HG03280 (cell line): ENCODE measurements at regions not wholly inside any gene's neighbourhood (a gene's known extent, or its start where the extent isn't known, plus 50 kb on each side); places are given as distances from the start of the nearest gene placed in this dataset.
"Not testable (repeated sequence)": the region's sequence is repeated elsewhere in the genome, so short reads cannot be mapped to it uniquely, and the experiment has no call there.

Experiments used
- ATAC-seq: cut with Tn5 transposase; IDR thresholded peaks from one replicate; pipeline ENCODE4 v1.9.1; 2021; ENCODE audit warnings: mild to moderate bottlenecking, moderate library complexity; ENCODE audit not compliant: unreplicated experiment

GRCh38 chr7:12974451-12975166 is 287.2 kb downstream of the ARL4A start:
- no peak for ATAC-seq

GRCh38 chr7:12975412-12975811 is 288.0 kb downstream of the ARL4A start:
- ATAC-seq, result no peak

- ATAC-seq, result no peak
These were observed 291.7 kb downstream of the ARL4A start for GRCh38 chr7:12979181-12979580.

- ATAC-seq, result no peak
These were observed 294.7 kb downstream of the ARL4A start for GRCh38 chr7:12982178-12982577.

GRCh38 chr7:12984117-12984516 is 296.7 kb downstream of the ARL4A start:
- no peak for ATAC-seq

- ATAC-seq, result no peak
These were observed 297.8 kb downstream of the ARL4A start for GRCh38 chr7:12985228-12985627.

- ATAC-seq, result no peak
These were observed 298.3 kb downstream of the ARL4A start for GRCh38 chr7:12985752-12986151.

- ATAC-seq, result no peak
These were observed 299.8 kb downstream of the ARL4A start for GRCh38 chr7:12987238-12987637.

- no peak for ATAC-seq
These were observed 303.0 kb downstream of the ARL4A start for GRCh38 chr7:12990440-12990839.

GRCh38 chr7:12993025-12993424 is 305.6 kb downstream of the ARL4A start:
- ATAC-seq, result no peak

GRCh38 chr7:12995912-12996469 is 308.6 kb downstream of the ARL4A start:
- ATAC-seq, result no peak

GRCh38 chr7:13007331-13007730 is 319.9 kb downstream of the ARL4A start:
- ATAC-seq, result no peak

- ATAC-seq, result no peak
These were observed 322.1 kb downstream of the ARL4A start for GRCh38 chr7:13009517-13009916.

GRCh38 chr7:13014011-13014410 is 326.6 kb downstream of the ARL4A start:
- no peak for ATAC-seq

- ATAC-seq, result no peak
These were observed 328.7 kb downstream of the ARL4A start for GRCh38 chr7:13016036-13016581.

GRCh38 chr7:13016592-13017332 is 329.3 kb downstream of the ARL4A start:
- no peak for ATAC-seq

- ATAC-seq, result no peak
These were observed 330.0 kb downstream of the ARL4A start for GRCh38 chr7:13017333-13017857.

- ATAC-seq, result no peak
These were observed 330.4 kb downstream of the ARL4A start for GRCh38 chr7:13017881-13018280.

- ATAC-seq, result no peak
These were observed 334.3 kb downstream of the ARL4A start for GRCh38 chr7:13021566-13022300.

- ATAC-seq, result no peak
These were observed 336.8 kb downstream of the ARL4A start for GRCh38 chr7:13024121-13024674.

- ATAC-seq, result not testable (repeated sequence)
These were observed 337.6 kb downstream of the ARL4A start for GRCh38 chr7:13025043-13025442.
